Stromal cell of bone marrow (primary cell): ENCODE measurements at regions not wholly inside any gene's neighbourhood (a gene's known extent, or its start where the extent isn't known, plus 50 kb on each side); places are given as distances from the start of the nearest gene placed in this dataset.

ENCODE experiments used
- DNase-seq: peaks from one replicate; pipeline ENCODE4 v3.0.0-alpha.2; 2012; ENCODE audit warnings: low read depth

GRCh38 chr13:68481130-68481529, 1251.0 kb upstream of the PCDH9 start:
- DNase-seq, result no peak

- DNase-seq, result no peak
These were observed 1243.7 kb upstream of the PCDH9 start for GRCh38 chr13:68473834-68474326.

- no peak for DNase-seq
These were observed 1237.0 kb upstream of the PCDH9 start for GRCh38 chr13:68467160-68467559.

- no peak for DNase-seq
These were observed 1210.7 kb upstream of the PCDH9 start for GRCh38 chr13:68440874-68441273.

- DNase-seq, result no peak
These were observed 1209.7 kb upstream of the PCDH9 start for GRCh38 chr13:68439817-68440216.

GRCh38 chr13:68428292-68428691, 1198.2 kb upstream of the PCDH9 start:
- no peak for DNase-seq

GRCh38 chr13:68417801-68418200, 1187.7 kb upstream of the PCDH9 start:
- DNase-seq, result no peak

GRCh38 chr13:68410007-68410406, 1179.9 kb upstream of the PCDH9 start:
- DNase-seq, result no peak

- DNase-seq, result no peak
These were observed 1160.9 kb upstream of the PCDH9 start for GRCh38 chr13:68390987-68391386.

- DNase-seq, result no peak
These were observed 1156.7 kb upstream of the PCDH9 start for GRCh38 chr13:68386808-68387207.

GRCh38 chr13:68380041-68380973, 1150.2 kb upstream of the PCDH9 start:
- DNase-seq, result no peak

- DNase-seq, result no peak
These were observed 1148.2 kb upstream of the PCDH9 start for GRCh38 chr13:68378294-68378693.

GRCh38 chr13:68375004-68375403, 1144.9 kb upstream of the PCDH9 start:
- no peak for DNase-seq

- no peak for DNase-seq
These were observed 1139.6 kb upstream of the PCDH9 start for GRCh38 chr13:68369739-68370138.

- no peak for DNase-seq
These were observed 1138.8 kb upstream of the PCDH9 start for GRCh38 chr13:68368922-68369321.

- no peak for DNase-seq
These were observed 1129.0 kb upstream of the PCDH9 start for GRCh38 chr13:68359105-68359504.

- DNase-seq, result no peak
These were observed 1128.2 kb upstream of the PCDH9 start for GRCh38 chr13:68358294-68358705.

GRCh38 chr13:68350554-68350953, 1120.4 kb upstream of the PCDH9 start:
- DNase-seq, result no peak

- no peak for DNase-seq
These were observed 1117.1 kb upstream of the PCDH9 start for GRCh38 chr13:68347220-68347619.

- DNase-seq, result no peak
These were observed 1115.9 kb upstream of the PCDH9 start for GRCh38 chr13:68345963-68346531.

- DNase-seq, result no peak
These were observed 1093.0 kb upstream of the PCDH9 start for GRCh38 chr13:68323124-68323523.

- no peak for DNase-seq
These were observed 1089.2 kb upstream of the PCDH9 start for GRCh38 chr13:68319384-68319783.

GRCh38 chr13:68304286-68304893, 1074.3 kb upstream of the PCDH9 start:
- peak; percentile 1 for DNase-seq
